Small intestine (tissue), 7 donors: ENCODE measurements at regions not wholly inside any gene's neighbourhood (a gene's known extent, or its start where the extent isn't known, plus 50 kb on each side); places are given as distances from the start of the nearest gene placed in this dataset.

Experiments
- DNase-seq, 2 donors: peaks; one replicate each; pipeline versions ENCODE4 v3.0.0 to v3.0.0-alpha.2; 2013
- FAIRE-seq: peaks from 2 replicates; lab custom pipeline; 2012; peaks lifted over from hg19 to GRCh38; lab: Jason Lieb, UNC
- H3K27ac ChIP-seq, 3 donors: one replicate each; pipeline ENCODE4 v1.5.1; 2013; ENCODE audit warnings: low read length in 2 of 3, mild to moderate bottlenecking in 2 of 3, control low read depth in 1 of 3, inconsistent platforms in 1 of 3, low read depth in 1 of 3, moderate library complexity in 1 of 3
- H3K27me3 ChIP-seq, 3 donors: one replicate each; pipeline ENCODE4 v1.6.1; 2013; ENCODE audit warnings: low read length in 3 of 3, inconsistent platforms in 1 of 3; ENCODE audit not compliant: control insufficient read depth in 3 of 3, insufficient read depth in 3 of 3
- H3K36me3 ChIP-seq, 3 donors: one replicate each; pipeline ENCODE4 v1.6.1; 2013; ENCODE audit warnings: low read length in 3 of 3, inconsistent platforms in 1 of 3, low read depth in 1 of 3, mild to moderate bottlenecking in 1 of 3, moderate library complexity in 1 of 3; ENCODE audit not compliant: control insufficient read depth in 3 of 3, insufficient read depth in 2 of 3
- H3K4me1 ChIP-seq, 3 donors: one replicate each; pipeline ENCODE4 v1.6.1; 2013; ENCODE audit warnings: low read length in 2 of 3, inconsistent platforms in 1 of 3, low read depth in 1 of 3, mild to moderate bottlenecking in 1 of 3, moderate library complexity in 1 of 3; ENCODE audit not compliant: control insufficient read depth in 3 of 3, insufficient read depth in 2 of 3
- H3K4me3 ChIP-seq, 3 donors: one replicate each; pipeline ENCODE4 v1.5.1; 2013; ENCODE audit warnings: low read length in 3 of 3, control low read depth in 1 of 3, inconsistent platforms in 1 of 3, low read depth in 1 of 3, mild to moderate bottlenecking in 1 of 3, moderate library complexity in 1 of 3
- H3K9me3 ChIP-seq, 2 donors: one replicate each; pipeline ENCODE4 v1.6.1; 2013; ENCODE audit warnings: low read depth in 1 of 2, low read length in 1 of 2; ENCODE audit not compliant: control insufficient read depth in 2 of 2, insufficient read depth in 1 of 2
- WGBS, 3 donors: extraction: QIAGEN DNeasy Blood & Tissue Kit; methylation state at CpG; one replicate each; pipeline ENCODE4 v1.1.7; 2013; 5-methylcytosine and 5-hydroxymethylcytosine counted together
- donor health status: healthy with polysubstance abuse.
- donor health status: control.
- donor health status: control.
- donor health status: Bipolar disorder and iron deficiency.
- donor health status: healthy.

DNA sequence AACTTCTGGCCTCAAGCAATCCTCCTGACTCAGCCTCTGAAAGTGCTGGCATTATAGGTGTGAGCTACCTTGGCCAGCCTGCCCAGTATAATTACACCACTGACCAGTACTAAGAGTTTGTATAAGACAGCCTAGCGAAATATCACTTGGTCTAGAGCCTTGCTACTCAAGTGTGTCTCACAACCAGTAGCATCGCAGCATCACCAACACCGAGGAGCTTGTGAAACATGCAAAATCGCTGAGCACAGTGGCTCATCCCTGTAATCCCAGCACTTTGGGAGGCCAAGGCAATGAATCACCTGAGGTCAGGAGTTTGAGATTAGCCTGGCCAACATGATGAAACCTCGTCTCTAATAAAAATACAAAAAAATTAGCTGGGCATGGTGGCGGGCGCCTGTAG is 102.0 kb upstream of the GATB start:
- Histone ChIP-seq H3K4me1 (no peaks in the 10 kb centered on the region), H3K27me3 (no peaks in the 10 kb centered on the region), H3K4me3 (no peak overlapping the region), H3K27ac (no peak overlapping the region), H3K9me3 (peaks cover 0 to 3% of the 10 kb centered on the region in 2 donors), H3K36me3 (no peaks in the 10 kb centered on the region)
- DNase-seq = no peak
- WGBS, 3 donors = 69 to 89% (median 83%) methylated on average over 7 of the region's 7 CpGs
- no peak for FAIRE-seq

DNA sequence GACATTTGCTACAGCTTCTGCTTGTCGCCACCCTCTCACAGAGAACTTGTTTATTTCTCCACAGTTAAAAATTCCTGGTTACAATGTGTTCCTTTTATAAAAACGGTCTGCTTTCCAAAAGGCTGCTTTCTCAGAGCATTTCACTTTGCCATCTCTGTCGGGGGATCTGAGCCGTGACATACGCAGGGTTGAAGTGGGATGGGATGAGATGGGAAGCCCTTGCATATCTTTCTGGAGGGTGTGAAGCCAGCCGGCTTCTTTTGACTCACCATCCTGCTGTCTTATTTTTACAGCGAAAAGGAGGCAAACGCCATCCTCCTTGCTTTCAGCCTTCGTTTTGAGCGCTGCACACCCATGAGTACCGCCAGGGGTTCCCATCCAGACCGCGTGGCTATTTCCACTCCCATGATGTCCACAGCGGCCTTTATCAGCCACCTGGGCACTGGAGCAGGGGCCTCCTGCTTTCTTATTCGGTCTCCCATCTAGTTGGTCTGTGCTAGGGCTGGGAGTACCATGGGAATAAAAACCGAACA is 99.8 kb upstream of the GATB start:
- no peak for FAIRE-seq
- Histone ChIP-seq H3K27ac (no peak overlapping the region), H3K4me1 (no peaks in the 10 kb centered on the region), H3K27me3 (no peaks in the 10 kb centered on the region), H3K9me3 (peaks cover 0 to 2% of the 10 kb centered on the region in 2 donors), H3K36me3 (no peaks in the 10 kb centered on the region), H3K4me3 (no peak overlapping the region)
- no peak for DNase-seq
- WGBS, 3 donors = 84 to 91% (median 86%) methylated on average over 16 of the region's 16 CpGs

DNA sequence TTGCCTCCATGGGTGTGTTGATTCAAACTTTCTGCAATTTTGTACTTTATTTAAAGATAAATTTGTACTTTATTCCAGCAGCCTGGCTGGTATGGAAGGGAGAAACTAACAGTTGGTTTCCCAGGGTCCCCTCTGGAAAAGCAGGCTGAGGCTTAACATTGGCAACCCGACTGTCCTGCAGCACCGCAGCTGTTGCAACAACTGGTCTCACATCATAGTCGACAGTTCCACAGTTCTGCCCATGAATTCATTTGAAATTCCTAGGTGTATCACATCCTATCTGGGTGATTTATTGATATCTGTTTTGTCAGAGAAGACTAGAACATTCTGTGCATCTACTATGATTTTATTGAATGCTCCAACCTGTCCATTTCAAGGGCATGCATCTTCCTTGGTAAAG is 98.8 kb upstream of the GATB start:
- Histone ChIP-seq H3K4me3 (no peak overlapping the region), H3K27ac (no peak overlapping the region), H3K4me1 (no peaks in the 10 kb centered on the region), H3K27me3 (no peaks in the 10 kb centered on the region), H3K36me3 (no peaks in the 10 kb centered on the region), H3K9me3 (peaks cover 0 to 2% of the 10 kb centered on the region in 2 donors)
- no peak for FAIRE-seq
- DNase-seq = no peak
- 83 to 90% (median 87%) methylated on average over 3 of the region's 3 CpGs for WGBS, 3 donors

DNA sequence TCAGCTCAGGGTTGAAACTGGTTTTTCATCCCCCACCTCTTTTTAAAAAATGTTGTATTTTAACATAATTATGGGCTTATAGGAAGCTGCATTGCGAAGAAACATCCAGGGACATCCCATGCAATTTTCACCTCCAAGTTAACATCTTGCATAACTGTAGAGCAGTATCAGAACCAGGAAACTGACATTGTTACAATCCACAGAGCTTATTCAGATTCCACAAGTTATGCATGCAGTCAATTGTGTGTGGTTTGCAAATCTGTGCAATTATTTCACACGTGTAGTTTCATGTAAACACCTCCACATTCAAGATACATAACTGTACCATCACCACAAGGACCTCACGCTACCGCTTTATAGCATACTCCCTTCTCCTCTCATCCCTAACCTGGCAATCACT is 97.5 kb upstream of the GATB start:
- Histone ChIP-seq H3K27me3 (no peaks in the 10 kb centered on the region), H3K36me3 (no peaks in the 10 kb centered on the region), H3K4me3 (no peak overlapping the region), H3K27ac (no peak overlapping the region), H3K4me1 (no peaks in the 10 kb centered on the region), H3K9me3 (peaks cover 0 to 2% of the 10 kb centered on the region in 2 donors)
- 80 to 82% (median 81%) methylated on average over 4 of the region's 4 CpGs for WGBS, 3 donors
- no peak for FAIRE-seq
- DNase-seq = no peak

DNA sequence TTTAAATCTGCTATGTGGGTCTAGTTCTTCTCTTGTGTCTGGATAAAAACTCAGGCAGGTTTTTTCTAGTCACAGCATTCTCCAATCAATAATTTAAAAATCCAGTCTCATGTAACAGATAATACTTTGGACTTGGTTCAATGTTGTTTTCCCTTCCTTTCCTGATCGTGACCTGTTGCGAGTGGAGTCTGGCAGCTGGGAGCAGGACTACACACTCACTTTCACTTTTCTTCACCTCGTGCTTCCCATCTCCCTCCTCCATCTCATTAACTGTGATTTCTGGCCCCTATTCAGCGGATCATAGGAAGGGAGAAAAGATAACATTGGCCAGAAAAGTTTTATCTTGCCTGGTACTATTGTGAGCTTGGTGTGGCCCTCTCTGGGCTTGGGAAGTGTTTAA is 96.6 kb upstream of the GATB start:
- H3K4me3 ChIP-seq = no peak overlapping the region
- WGBS, 3 donors = 5 to 26% (median 13%) methylated on average over 4 of the region's 4 CpGs
- FAIRE-seq = no peak

DNA sequence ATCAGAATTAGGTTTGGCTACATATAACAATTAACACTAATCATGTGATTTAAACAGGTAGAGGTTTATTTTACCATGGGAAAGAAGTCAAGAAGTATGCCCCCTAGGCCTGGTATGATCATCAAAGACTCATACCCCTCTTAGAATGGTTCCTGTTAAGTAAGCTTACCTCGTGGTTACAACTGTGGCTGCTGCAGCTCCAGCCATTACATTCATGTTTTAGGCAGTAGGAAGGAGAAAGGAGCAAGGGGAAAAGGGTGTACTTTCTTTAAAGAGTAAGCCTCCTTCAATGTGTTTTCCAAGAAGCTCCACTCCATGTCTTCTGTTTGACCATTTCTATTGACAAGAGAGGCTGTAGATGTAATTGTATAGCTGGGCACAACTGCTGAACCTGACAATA is 94.9 kb upstream of the GATB start:
- Histone ChIP-seq H3K27ac (no peak overlapping the region), H3K27me3 (no peaks in the 10 kb centered on the region), H3K4me1 (peaks cover 0 to 7% (median 0%) of the 10 kb centered on the region in 3 donors), H3K4me3 (no peak overlapping the region), H3K36me3 (no peaks in the 10 kb centered on the region), H3K9me3 (peaks cover 0 to 2% of the 10 kb centered on the region in 2 donors)
- WGBS, 3 donors = 63 to 95% (median 74%) methylated on average over 1 of the region's 1 CpG
- DNase-seq = no peak
- no peak for FAIRE-seq

More for the DNA sequence above, 96.6 kb upstream of the GATB start:
- peak in 1 of 2 donors; percentile 54 for DNase-seq
- Histone ChIP-seq H3K9me3 (peaks cover 0 to 2% of the 10 kb centered on the region in 2 donors), H3K4me1 (no peaks in the 10 kb centered on the region), H3K27me3 (no peaks in the 10 kb centered on the region), H3K36me3 (no peaks in the 10 kb centered on the region), H3K27ac (no peak overlapping the region)

DNA sequence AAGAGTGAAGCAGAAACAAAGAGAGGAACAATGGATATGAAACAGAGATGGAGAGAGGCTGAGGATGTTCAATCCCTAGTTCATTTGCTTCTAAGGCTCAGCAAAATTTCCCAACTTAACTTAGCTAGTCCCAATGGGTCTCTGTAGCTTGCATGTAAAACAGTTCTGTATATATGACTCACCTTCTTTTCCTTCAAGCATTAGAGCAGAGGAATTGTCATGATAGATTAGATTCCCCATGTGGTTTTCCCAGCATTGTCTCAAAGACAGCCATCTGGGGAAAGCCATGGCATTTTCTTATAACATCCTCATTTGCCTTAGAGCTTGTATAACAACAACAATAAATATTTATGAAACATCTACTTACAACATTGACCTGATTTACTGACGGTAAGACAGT is 93.9 kb upstream of the GATB start:
- FAIRE-seq = no peak
- no peak for DNase-seq
- no peak overlapping the region for H3K27ac ChIP-seq
- no peaks in the 10 kb centered on the region for H3K36me3 ChIP-seq
- no peaks in the 10 kb centered on the region for H3K27me3 ChIP-seq
- H3K9me3 ChIP-seq = peaks cover 0 to 2% of the 10 kb centered on the region in 2 donors
- WGBS, 3 donors = 77 to 89% (median 84%) methylated on average over 1 of the region's 1 CpG
- H3K4me3 ChIP-seq = no peak overlapping the region
- peaks cover 0 to 9% (median 0%) of the 10 kb centered on the region in 3 donors for H3K4me1 ChIP-seq

DNA sequence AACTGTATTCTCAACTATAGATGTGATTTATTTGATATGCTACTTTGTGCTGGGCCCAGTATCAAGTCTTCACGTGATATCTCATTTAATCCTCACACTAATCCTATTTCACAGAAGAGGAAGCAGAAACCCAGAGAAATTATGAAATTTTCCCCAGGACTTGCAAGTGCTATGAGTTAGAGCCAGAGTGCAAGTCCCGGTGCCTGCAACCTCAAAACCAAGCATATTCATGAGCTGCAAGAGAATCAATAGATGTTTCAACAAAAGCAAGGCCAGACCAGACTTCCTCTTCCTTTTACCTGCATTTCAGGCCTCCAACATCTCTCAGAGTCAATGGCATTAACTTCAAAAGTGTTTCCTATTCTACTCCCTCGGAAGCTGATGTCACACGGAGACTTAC is 92.2 kb upstream of the GATB start:
- FAIRE-seq = no peak
- Histone ChIP-seq H3K4me3 (no peak overlapping the region), H3K9me3 (peaks cover 0 to 8% of the 10 kb centered on the region in 2 donors), H3K36me3 (no peaks in the 10 kb centered on the region), H3K27me3 (peaks cover 0 to 2% (median 0%) of the 10 kb centered on the region in 3 donors), H3K27ac (no peak overlapping the region), H3K4me1 (peaks cover 0 to 9% (median 0%) of the 10 kb centered on the region in 3 donors)
- WGBS, 3 donors = 60 to 81% (median 70%) methylated on average over 4 of the region's 4 CpGs
- DNase-seq = no peak

DNA sequence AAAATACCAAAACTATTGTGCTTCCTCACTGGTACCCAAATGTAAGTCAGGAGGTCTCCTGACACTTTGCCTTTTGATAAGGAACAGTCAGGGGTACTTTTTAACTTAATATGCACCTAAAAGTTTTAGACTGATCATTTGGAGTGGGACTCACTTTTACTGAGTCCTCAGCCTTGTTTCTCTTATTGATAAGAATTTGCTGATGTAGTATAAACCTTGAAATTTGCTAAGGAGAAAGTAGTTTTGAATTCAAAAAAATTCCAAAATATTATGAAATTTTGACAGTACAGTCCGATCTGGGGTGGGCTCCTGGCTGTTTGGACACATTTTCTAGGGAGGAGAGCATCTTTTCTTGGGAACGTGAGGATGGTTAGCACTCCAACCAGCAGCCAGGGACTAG is 91.4 kb upstream of the GATB start:
- WGBS, 3 donors = 37 to 81% (median 51%) methylated on average over 2 of the region's 2 CpGs
- Histone ChIP-seq H3K4me3 (no peak overlapping the region), H3K36me3 (no peaks in the 10 kb centered on the region), H3K27me3 (peaks cover 0 to 4% (median 0%) of the 10 kb centered on the region in 3 donors), H3K9me3 (peaks cover 0 to 8% of the 10 kb centered on the region in 2 donors), H3K4me1 (peaks cover 0 to 9% (median 0%) of the 10 kb centered on the region in 3 donors), H3K27ac (no peak overlapping the region)
- FAIRE-seq = no peak
- DNase-seq = no peak
